CD4-positive, alpha-beta T cell treated with Interleukin-15 for 4 hours (primary cell): ENCODE measurements at regions not wholly inside any gene's neighbourhood (a gene's known extent, or its start where the extent isn't known, plus 50 kb on each side); places are given as distances from the start of the nearest gene placed in this dataset.
A peak's percentile ranks its signal among the peaks of the same experiment; 100 is the strongest.

Experiments
- DNase-seq: peaks from one replicate; pipeline ENCODE4 v3.0.0-alpha.2; 2020; ENCODE audit warnings: low spot score

DNA sequence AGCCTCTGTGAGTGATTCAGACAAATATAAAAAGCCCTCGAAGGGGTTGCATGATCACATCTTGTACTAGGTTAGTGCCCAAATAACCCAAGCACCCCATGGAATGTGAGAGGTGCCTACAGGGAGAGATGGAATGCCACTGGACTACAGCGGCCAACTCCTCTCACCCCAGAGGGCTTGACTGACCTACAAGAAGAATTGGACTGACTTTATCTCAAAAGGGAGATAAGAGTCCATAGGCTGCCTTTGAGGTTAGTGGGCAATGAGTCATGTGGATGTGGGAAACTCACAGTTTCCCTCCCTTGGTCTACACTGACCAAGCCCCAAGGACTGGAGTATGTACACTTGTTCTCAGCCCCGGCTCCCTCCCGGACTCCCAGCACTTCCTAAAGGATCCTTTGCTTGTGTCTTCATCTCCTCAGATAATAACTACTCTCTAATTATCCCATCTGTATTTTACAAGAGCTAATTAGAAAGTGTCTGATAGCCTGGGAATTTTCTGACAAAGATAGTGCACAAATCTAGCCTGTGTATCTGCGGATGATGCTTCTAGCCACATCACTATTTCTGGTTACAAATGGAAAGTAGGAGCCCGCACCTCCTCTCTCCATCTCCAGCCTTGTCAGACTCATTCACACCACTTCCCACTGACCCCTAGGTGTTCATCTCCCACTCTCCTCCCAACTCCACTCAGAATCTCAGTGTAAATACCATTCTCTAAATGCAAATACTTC lies 547.8 kb upstream of the TBL1XR1 start:
- DNase-seq, result no peak

DNA sequence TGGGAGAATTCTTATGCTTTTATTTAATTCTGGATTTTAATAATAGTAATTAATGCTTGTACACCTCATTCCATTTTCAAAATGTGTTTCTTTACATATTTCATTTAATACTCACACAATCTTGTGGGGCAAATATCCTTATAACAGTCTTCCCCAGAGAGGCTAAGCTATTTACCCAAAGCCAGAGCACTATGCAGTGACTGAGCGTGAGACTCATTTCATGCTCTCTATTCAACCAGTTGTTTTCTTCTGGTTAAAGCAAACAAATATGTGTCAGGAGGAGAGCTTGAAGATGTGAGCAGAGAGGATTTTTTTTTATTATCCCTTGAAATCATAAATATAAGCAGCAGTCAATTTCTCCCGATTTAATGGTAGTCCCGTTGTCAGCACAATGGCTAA lies 548.3 kb upstream of the TBL1XR1 start:
- DNase-seq, result no peak

- no peak for DNase-seq
Observed at GRCh38 chr3:177746337-177746933, 549.2 kb upstream of the TBL1XR1 start.

- no peak for DNase-seq
Observed at GRCh38 chr3:177749836-177750235, 552.6 kb upstream of the TBL1XR1 start.

GRCh38 chr3:177750436-177750835 lies 553.2 kb upstream of the TBL1XR1 start:
- DNase-seq, result no peak

GRCh38 chr3:177751770-177752169 lies 554.5 kb upstream of the TBL1XR1 start:
- no peak for DNase-seq

- DNase-seq, result no peak
Observed at GRCh38 chr3:177752831-177753230, 555.5 kb upstream of the TBL1XR1 start.

GRCh38 chr3:177753451-177754155 lies 556.3 kb upstream of the TBL1XR1 start:
- DNase-seq, result no peak

- no peak for DNase-seq
Observed at GRCh38 chr3:177754508-177754921, 557.2 kb upstream of the TBL1XR1 start.

- no peak for DNase-seq
Observed at GRCh38 chr3:177758126-177758525, 560.8 kb upstream of the TBL1XR1 start.

DNA sequence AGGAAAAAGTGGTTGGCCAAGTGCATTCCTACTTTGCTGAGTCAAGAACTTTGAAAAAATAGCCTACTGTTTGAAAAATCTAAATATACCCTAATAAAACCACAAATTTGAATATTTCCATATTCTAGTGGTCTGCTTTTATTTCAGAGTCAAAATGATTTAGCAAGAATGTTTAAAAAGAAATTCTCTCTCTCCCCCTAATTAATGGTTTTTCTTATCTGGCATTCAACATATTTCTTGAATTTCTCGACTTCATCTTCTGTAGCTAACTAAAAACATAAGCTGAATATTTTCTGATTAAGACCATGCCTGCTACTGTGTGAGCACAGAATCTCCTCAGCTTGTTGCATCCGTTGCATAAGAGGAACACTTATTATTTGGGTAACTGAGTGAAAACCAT lies 563.5 kb upstream of the TBL1XR1 start:
- no peak for DNase-seq

GRCh38 chr3:177764377-177764912 lies 567.2 kb upstream of the TBL1XR1 start:
- no peak for DNase-seq

GRCh38 chr3:177764933-177765332 lies 567.7 kb upstream of the TBL1XR1 start:
- DNase-seq, result no peak

- DNase-seq, result no peak
Observed at GRCh38 chr3:177770383-177771230, 573.3 kb upstream of the TBL1XR1 start.

DNA sequence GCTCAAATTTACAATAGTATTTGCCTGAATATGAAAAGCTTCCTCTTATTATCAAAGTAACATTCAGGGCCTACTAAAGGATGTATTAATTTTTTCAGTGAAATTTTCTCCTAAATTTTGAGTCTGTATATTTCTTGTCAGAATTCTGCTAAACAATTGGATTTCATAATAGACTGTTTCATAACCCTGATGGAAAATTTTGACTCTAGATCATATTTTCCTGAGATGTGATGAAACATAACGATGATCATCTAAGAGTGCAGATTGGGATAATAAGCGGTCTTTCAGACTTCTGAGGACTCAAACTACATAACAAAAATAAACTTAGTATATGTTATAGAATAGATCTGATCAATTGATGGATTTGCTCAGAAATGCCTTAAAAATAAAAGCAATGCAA lies 574.5 kb upstream of the TBL1XR1 start:
- DNase-seq, result no peak

DNA sequence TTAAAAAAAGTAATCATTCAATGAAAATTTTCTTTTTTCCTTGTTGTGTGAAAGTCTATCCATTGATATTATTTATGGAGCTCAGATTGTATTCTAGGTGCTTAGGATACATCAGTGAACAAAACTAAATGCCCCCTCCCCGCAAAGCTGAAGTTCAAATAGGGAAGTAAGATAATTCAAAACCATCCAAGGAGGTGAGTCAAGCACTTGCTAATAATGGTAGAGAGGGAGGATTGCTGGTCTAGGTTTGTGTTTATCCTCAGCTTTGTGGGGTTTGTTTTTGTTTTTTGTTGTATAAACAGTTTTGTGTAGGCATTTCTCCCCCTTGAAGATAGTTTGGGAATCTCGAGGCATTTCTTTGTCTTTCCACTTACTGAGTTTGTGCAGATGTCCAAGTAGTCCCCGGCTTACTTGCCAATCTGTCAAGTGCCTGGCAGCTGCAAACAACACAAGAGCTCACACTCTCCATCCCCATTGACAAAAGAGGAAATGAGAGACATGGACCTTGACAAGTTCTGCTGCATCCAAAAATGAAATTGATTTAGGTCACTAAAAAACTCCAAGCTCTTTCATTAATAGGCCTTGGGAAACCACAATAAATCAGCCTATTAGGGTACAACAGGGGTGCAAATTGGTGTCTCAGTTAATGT lies 575.8 kb upstream of the TBL1XR1 start:
- no peak for DNase-seq

- no peak for DNase-seq
Observed at GRCh38 chr3:177773717-177774116, 576.4 kb upstream of the TBL1XR1 start.

DNA sequence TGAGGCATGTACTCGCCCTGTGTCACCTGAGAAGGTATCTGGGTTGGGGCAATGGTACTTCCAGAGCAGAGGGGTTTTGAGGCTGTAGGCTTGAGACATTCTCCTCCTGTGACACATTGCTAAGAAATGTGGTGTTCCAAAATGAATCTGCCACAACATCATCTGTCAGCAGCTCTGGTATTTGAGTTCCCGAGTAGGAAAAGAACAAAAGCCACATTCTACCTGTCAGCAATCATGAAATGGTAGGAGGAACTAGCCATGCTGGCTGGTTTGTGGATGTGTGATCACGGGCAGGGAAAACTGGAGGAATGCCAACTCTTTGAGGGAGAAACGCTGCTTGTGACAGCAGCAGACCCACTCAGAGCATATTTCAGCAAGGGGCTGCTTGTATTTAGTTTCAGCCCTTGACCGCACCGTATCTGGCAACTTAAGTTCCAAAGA lies 579.4 kb upstream of the TBL1XR1 start:
- DNase-seq, result no peak

DNA sequence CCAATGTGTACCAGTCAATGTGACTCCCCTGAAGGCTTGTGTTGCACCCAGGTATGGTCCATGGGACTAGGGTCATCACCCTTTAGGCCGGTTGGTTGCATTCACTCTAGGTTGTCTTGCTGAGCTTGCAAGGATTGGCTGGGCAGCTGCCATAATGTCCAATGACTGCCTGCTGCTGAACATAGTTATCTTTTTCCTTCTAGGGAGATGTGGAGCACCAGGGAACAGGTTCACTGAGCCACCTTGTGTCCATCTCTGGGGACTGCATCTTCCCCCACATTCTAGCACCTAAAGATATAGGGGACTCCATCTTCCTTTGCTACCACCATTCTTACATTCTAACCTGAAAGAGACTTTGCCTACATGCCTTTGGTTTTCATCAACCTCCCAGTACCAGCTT lies 580.4 kb upstream of the TBL1XR1 start:
- peak; percentile 26 for DNase-seq

DNA sequence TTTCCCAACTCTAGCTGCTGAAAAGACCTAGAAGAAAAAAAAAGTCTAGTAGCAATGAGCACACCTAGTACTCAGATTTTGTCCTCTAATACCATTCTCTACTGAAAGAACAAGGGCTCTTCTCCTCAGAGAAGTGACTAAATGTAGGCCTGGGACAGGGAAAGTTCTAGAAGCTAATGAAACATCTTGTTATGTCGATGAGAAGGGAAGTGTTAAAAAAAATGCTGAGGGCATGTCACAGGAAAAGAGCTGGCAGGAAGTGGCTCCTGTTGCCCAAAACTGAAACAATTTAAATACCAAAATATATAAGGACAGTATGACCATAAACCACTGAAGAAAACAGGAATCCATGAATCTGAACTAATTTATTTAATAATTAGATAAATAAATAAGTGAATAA lies 581.4 kb upstream of the TBL1XR1 start:
- peak; percentile 30 for DNase-seq

- no peak for DNase-seq
Observed at GRCh38 chr3:177781686-177782161, 584.4 kb upstream of the TBL1XR1 start.
